Peyer's patch (tissue), 4 donors: ENCODE measurements at regions not wholly inside any gene's neighbourhood (a gene's known extent, or its start where the extent isn't known, plus 50 kb on each side); places are given as distances from the start of the nearest gene placed in this dataset.

Experiments
- CTCF ChIP-seq, 6 experiments: fragments of 450-650 bp in 4 of 6; fragments of 200-600 bp in 2 of 6; sonication (generic) in 1 of 6; IDR thresholded peaks; one replicate each; pipeline ENCODE4 v1.5.1; 2017 to 2019; ENCODE audit warnings: antibody characterized with exemption in 6 of 6, mild to moderate bottlenecking in 3 of 6, moderate library complexity in 1 of 6
- POLR2A ChIP-seq, 2 donors: fragments of 450-650 bp; IDR thresholded peaks; one replicate each; pipeline ENCODE4 v1.5.1; 2017; ENCODE audit warnings: antibody characterized with exemption in 2 of 2, mild to moderate bottlenecking in 2 of 2, moderate library complexity in 2 of 2

- TF ChIP-seq POLR2A (IDR thresholded peaks at IDR 0.05): no peak
- no peak for TF ChIP-seq CTCF (IDR thresholded peaks at IDR 0.05)
These were observed 110.3 kb upstream of the MGAT5 start for GRCh38 chr2:134143568-134143967.
